Spleen (tissue), 11 donors: ENCODE measurements at regions not wholly inside any gene's neighbourhood (a gene's known extent, or its start where the extent isn't known, plus 50 kb on each side); places are given as distances from the start of the nearest gene placed in this dataset.

ENCODE experiments used
- DNase-seq: peaks from one replicate; pipeline ENCODE4 v3.0.0-alpha.2; 2020
- H3K27ac ChIP-seq, 8 donors: fragments of 200-600 bp; sonication (generic) in 7 of 8; 1 replicate in 4 of 8; 2 replicates in 4 of 8; pipeline versions ENCODE4 v1.5.0 to v1.8.0; 2016 to 2021; ENCODE audit warnings: inconsistent platforms in 4 of 8, mild to moderate bottlenecking in 4 of 8, moderate library complexity in 1 of 8
- H3K27me3 ChIP-seq, 7 donors: fragments of 200-600 bp; sonication (generic) in 6 of 7; replicated peaks in 1 of 7; 1 replicate in 4 of 7; 2 replicates in 3 of 7; pipeline versions ENCODE4 v1.5.0 to v1.8.0; 2016 to 2021; ENCODE audit warnings: inconsistent platforms in 3 of 7, mild to moderate bottlenecking in 1 of 7
- H3K36me3 ChIP-seq, 6 donors: fragments of 200-600 bp; sonication (generic) in 5 of 6; 1 replicate in 4 of 6; 2 replicates in 2 of 6; pipeline versions ENCODE4 v1.5.0 to v1.8.0; 2016 to 2021; ENCODE audit warnings: inconsistent platforms in 2 of 6
- H3K4me1 ChIP-seq, 6 donors: fragments of 200-600 bp; sonication (generic) in 5 of 6; 1 replicate in 3 of 6; 2 replicates in 3 of 6; pipeline versions ENCODE4 v1.5.0 to v1.8.0; 2016 to 2021; ENCODE audit warnings: inconsistent platforms in 3 of 6
- H3K4me3 ChIP-seq, 8 donors: fragments of 200-600 bp; sonication (generic) in 7 of 8; 1 replicate in 4 of 8; 2 replicates in 4 of 8; pipeline versions ENCODE4 v1.5.0 to v1.8.0; 2016 to 2021; ENCODE audit warnings: inconsistent platforms in 4 of 8, mild to moderate bottlenecking in 4 of 8, moderate library complexity in 2 of 8
- H3K9me3 ChIP-seq, 8 donors: fragments of 200-600 bp; sonication (generic) in 7 of 8; 1 replicate in 4 of 8; 2 replicates in 4 of 8; pipeline versions ENCODE4 v1.5.0 to v1.8.0; 2016 to 2021; ENCODE audit warnings: inconsistent platforms in 4 of 8
- CTCF ChIP-seq, 11 experiments: fragments of 200-600 bp in 7 of 11; fragments of 450-650 bp in 4 of 11; sonication (generic) in 4 of 11; IDR thresholded peaks in 8 of 11; conservative IDR thresholded peaks in 3 of 11; 1 replicate in 7 of 11; 2 replicates in 4 of 11; pipeline versions ENCODE4 v1.4.0 to v1.8.0; 2016 to 2021; ENCODE audit warnings: antibody characterized with exemption in 11 of 11, inconsistent platforms in 4 of 11, mild to moderate bottlenecking in 1 of 11
- POLR2A ChIP-seq, 3 donors: fragments of 450-650 bp; IDR thresholded peaks; one replicate each; pipeline ENCODE4 v1.5.1; 2017; ENCODE audit warnings: antibody characterized with exemption in 3 of 3, mild to moderate bottlenecking in 1 of 3
- POLR2AphosphoS5 ChIP-seq, 3 donors: sonication (generic); formaldehyde crosslinking; IDR thresholded peaks; one replicate each; pipeline ENCODE4 v1.5.1; 2017; ENCODE audit warnings: antibody characterized with exemption in 3 of 3
- WGBS, 5 donors: extraction: QIAGEN DNeasy Blood & Tissue Kit in 3 of 5; methylation state at CpG; one replicate each; pipeline versions ENCODE4 v1.1.5 to v1.1.7; 2013 to 2018; 5-methylcytosine and 5-hydroxymethylcytosine counted together
- intact Hi-C: fragments of 100-400 bp; cut with DNase I; formaldehyde crosslinking; loops from one replicate; pipeline ENCODE4 v1.15.0; 2023; ENCODE audit warnings: low total_unique reads
- donor health status: healthy with polysubstance abuse.
- donor health status: DM: no; HTN: no; CAD: no; lungs with moderate emphysema.
- donor health status: DM: no; HTN: no; CAD: no.
- donor health status: Bipolar disorder and iron deficiency.
- donor health status: healthy.
- donor health status: DM: no; HTN: no; CAD: no.
- donor health status: DM: yes; HTN: yes; CAD: no.

GRCh38 chr6:43950731-43951062 lies 176.6 kb downstream of the MRPL14 start:
- WGBS, 5 donors = 78 to 87% (median 84%) methylated on average over 3 of the region's 3 CpGs
- intact Hi-C loops = no loop called here
- Histone ChIP-seq H3K27me3 (peaks cover 0 to 27% (median 0%) of the 10 kb centered on the region in 7 donors), H3K9me3 (peaks cover 3 to 12% (median 9%) of the 10 kb centered on the region in 8 donors), H3K4me3 (no peak overlapping the region), H3K4me1 (peaks cover 0 to 8% (median 0%) of the 10 kb centered on the region in 6 donors), H3K36me3 (no peaks in the 10 kb centered on the region), H3K27ac (no peak overlapping the region)
- no peak for DNase-seq
- no peak for TF ChIP-seq POLR2A (IDR thresholded peaks at IDR 0.05)

- H3K4me1 ChIP-seq = peaks cover 0 to 8% (median 0%) of the 10 kb centered on the region in 6 donors
- WGBS, 5 donors = 85 to 97% (median 88%) methylated on average over 11 of the region's 11 CpGs
- DNase-seq = peak; percentile 51
- H3K9me3 ChIP-seq = peaks cover 3 to 18% (median 14%) of the 10 kb centered on the region in 8 donors
- peaks cover 0 to 24% (median 0%) of the 10 kb centered on the region in 7 donors for H3K27me3 ChIP-seq
- H3K4me3 ChIP-seq = no peak overlapping the region
- no peaks in the 10 kb centered on the region for H3K36me3 ChIP-seq
- intact Hi-C loops = no loop called here
- no peak overlapping the region for H3K27ac ChIP-seq
- TF ChIP-seq POLR2A (IDR thresholded peaks at IDR 0.05) (no peak), CTCF (IDR thresholded peaks at IDR 0.05 in 8 of 11, conservative IDR thresholded peaks at IDR 0.05 in 3 of 11) (no peak), POLR2AphosphoS5 (IDR thresholded peaks at IDR 0.05) (no peak)
Observed at GRCh38 chr6:43950051-43950605, 177.1 kb downstream of the MRPL14 start.

GRCh38 chr6:43949551-43949991 lies 177.7 kb downstream of the MRPL14 start:
- TF ChIP-seq POLR2A (IDR thresholded peaks at IDR 0.05) = no peak
- no peak for TF ChIP-seq POLR2AphosphoS5 (IDR thresholded peaks at IDR 0.05)
- TF ChIP-seq CTCF (IDR thresholded peaks at IDR 0.05 in 8 of 11, conservative IDR thresholded peaks at IDR 0.05 in 3 of 11) = no peak
- Histone ChIP-seq H3K4me1 (peaks cover 0 to 8% (median 0%) of the 10 kb centered on the region in 6 donors), H3K4me3 (no peak overlapping the region), H3K27me3 (peaks cover 0 to 19% (median 0%) of the 10 kb centered on the region in 7 donors), H3K27ac (no peak overlapping the region), H3K36me3 (no peaks in the 10 kb centered on the region), H3K9me3 (peaks cover 3 to 24% (median 20%) of the 10 kb centered on the region in 8 donors)
- no peak for DNase-seq
- intact Hi-C loops = no loop called here
- WGBS, 5 donors = 69 to 84% (median 79%) methylated on average over 2 of the region's 2 CpGs

GRCh38 chr6:43948527-43949485 lies 178.4 kb downstream of the MRPL14 start:
- H3K4me3 ChIP-seq = no peak overlapping the region
- no peak for DNase-seq
- intact Hi-C loops = no loop called here
- TF ChIP-seq CTCF (IDR thresholded peaks at IDR 0.05 in 8 of 11, conservative IDR thresholded peaks at IDR 0.05 in 3 of 11) (no peak), POLR2A (IDR thresholded peaks at IDR 0.05) (no peak), POLR2AphosphoS5 (IDR thresholded peaks at IDR 0.05) (no peak)
- H3K27me3 ChIP-seq = peaks cover 0 to 11% (median 0%) of the 10 kb centered on the region in 7 donors
- H3K4me1 ChIP-seq = peaks cover 0 to 3% (median 0%) of the 10 kb centered on the region in 6 donors
- WGBS, 5 donors = 70 to 83% (median 82%) methylated on average over 5 of the region's 5 CpGs
- no peak overlapping the region for H3K27ac ChIP-seq
- H3K9me3 ChIP-seq = peaks cover 3 to 31% (median 27%) of the 10 kb centered on the region in 8 donors
- H3K36me3 ChIP-seq = no peaks in the 10 kb centered on the region
